ENCODE measurements at regions not wholly inside any gene's neighbourhood (a gene's known extent, or its start where the extent isn't known, plus 50 kb on each side); places are given as distances from the start of the nearest gene placed in this dataset.

DNA sequence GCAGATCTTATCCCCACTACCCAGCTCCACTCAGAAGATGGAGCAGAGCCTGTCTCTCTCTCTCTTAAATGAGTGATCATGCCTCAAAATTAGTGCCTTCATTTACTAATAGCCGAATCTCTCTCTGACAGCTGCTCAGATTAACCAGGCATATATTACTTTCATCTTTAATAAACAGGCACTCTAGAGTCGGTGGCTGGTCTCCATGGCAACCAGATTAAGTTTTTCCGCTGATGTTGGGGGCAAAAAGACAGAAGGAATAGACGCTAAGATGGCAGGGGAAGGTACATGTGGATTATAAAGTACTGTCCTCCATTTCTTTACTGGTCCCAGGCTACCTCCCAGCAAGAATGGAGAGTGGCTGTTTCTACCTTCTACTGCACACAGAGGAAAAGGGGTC lies 121.6 kb downstream of the QRSL1 start:
- no peaks in the 10 kb centered on the region for H3K36me3 Mint-ChIP-seq (ENCODE audit: low read depth)
- H3K27ac Mint-ChIP-seq = no peak overlapping the region
- ATAC-seq (no peak), DNase-seq (no peak)
- intact Hi-C loops (cut with micrococcal nuclease) = no loop called here
- CTCF ChIA-PET = no interaction called here
- H3K4me3 Mint-ChIP-seq = no peak overlapping the region
- H3K4me1 Mint-ChIP-seq (ENCODE audit: low read depth) = no peaks in the 10 kb centered on the region
- POLR2A ChIA-PET = no interaction called here
- TF ChIP-seq, protein P1, sequence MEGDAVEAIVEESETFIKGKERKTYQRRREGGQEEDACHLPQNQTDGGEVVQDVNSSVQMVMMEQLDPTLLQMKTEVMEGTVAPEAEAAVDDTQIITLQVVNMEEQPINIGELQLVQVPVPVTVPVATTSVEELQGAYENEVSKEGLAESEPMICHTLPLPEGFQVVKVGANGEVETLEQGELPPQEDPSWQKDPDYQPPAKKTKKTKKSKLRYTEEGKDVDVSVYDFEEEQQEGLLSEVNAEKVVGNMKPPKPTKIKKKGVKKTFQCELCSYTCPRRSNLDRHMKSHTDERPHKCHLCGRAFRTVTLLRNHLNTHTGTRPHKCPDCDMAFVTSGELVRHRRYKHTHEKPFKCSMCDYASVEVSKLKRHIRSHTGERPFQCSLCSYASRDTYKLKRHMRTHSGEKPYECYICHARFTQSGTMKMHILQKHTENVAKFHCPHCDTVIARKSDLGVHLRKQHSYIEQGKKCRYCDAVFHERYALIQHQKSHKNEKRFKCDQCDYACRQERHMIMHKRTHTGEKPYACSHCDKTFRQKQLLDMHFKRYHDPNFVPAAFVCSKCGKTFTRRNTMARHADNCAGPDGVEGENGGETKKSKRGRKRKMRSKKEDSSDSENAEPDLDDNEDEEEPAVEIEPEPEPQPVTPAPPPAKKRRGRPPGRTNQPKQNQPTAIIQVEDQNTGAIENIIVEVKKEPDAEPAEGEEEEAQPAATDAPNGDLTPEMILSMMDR (IDR thresholded peaks at IDR 0.05) = no peak
- H3K27me3 Mint-ChIP-seq = peaks cover 4% of the 10 kb centered on the region
- H3K9me3 Mint-ChIP-seq = no peaks in the 10 kb centered on the region

DNA sequence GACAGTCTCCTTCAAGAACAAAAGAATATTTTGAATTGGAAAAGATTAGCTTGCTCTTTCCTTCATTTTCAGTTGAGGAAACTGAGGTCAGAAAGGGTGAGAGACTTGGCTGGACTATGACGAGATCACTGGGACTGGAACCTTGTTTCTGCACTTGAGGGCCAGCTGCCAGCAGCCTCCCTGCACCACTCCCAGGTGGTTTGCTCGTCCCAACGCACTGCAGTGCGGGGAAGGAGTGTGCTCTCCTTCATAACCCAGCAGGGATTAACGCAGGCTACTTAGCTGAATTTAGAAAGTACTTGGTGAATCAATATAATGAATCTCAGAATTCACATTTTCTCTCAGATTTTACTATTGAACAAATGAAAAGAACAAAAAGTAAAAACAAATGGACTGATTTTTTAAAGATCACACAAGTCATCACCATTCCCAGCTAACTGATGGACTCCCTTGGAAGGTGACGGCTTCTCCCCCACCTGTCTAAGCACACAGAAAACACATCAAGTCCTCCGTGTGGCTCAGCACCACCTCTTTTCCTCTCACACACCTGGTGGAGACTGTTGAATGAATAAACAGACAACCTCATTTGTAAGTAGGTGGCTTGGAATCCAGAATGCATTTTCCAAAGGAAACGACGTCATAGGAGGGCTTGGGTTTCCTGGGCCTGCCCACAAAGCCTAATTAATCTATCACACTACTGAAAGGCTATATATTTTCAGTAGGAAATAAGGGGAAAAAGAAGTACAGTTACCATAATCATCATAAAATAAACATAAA lies 121.0 kb downstream of the QRSL1 start:
- Mint-ChIP-seq H3K27ac (no peak overlapping the region), H3K27me3 (peaks cover 5% of the 10 kb centered on the region), H3K4me3 (no peak overlapping the region), H3K36me3 (ENCODE audit: low read depth) (no peaks in the 10 kb centered on the region), H3K4me1 (ENCODE audit: low read depth) (no peaks in the 10 kb centered on the region), H3K9me3 (no peaks in the 10 kb centered on the region)
- TF ChIP-seq, protein P1 (IDR thresholded peaks at IDR 0.05) = no peak
- intact Hi-C loops (cut with micrococcal nuclease) = no loop called here
- DNase-seq = no peak
- ChIA-PET POLR2A (no interaction called here), CTCF (no interaction called here)
- ATAC-seq = no peak

DNA sequence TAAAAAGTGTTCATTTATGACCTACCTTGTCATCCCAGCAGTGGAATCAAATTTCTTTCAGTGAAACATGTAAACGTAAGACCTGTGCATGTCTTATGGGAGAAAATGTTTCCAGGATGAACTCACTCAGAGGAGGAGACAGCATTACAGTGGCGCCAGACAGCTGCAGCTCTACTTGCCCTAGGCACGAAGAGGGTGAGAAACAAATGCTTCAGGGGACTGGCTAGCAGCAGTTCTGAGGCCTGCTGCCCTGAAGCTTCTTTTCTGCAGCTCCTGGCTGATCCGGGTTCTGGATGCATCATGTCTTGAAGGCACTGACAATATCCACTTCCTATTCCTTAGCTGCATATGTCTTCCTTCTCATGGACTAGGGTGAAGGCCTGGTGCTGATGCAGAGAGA lies 120.2 kb downstream of the QRSL1 start:
- POLR2A ChIA-PET = no interaction called here
- Mint-ChIP-seq H3K4me3 (no peak overlapping the region), H3K9me3 (no peaks in the 10 kb centered on the region), H3K27me3 (peaks cover 6% of the 10 kb centered on the region), H3K36me3 (ENCODE audit: low read depth) (no peaks in the 10 kb centered on the region), H3K4me1 (ENCODE audit: low read depth) (no peaks in the 10 kb centered on the region), H3K27ac (no peak overlapping the region)
- ATAC-seq (no peak), DNase-seq (no peak)
- TF ChIP-seq, protein P1 (IDR thresholded peaks at IDR 0.05) = no peak
- intact Hi-C loops (cut with micrococcal nuclease) = no loop called here
- CTCF ChIA-PET = no interaction called here

DNA sequence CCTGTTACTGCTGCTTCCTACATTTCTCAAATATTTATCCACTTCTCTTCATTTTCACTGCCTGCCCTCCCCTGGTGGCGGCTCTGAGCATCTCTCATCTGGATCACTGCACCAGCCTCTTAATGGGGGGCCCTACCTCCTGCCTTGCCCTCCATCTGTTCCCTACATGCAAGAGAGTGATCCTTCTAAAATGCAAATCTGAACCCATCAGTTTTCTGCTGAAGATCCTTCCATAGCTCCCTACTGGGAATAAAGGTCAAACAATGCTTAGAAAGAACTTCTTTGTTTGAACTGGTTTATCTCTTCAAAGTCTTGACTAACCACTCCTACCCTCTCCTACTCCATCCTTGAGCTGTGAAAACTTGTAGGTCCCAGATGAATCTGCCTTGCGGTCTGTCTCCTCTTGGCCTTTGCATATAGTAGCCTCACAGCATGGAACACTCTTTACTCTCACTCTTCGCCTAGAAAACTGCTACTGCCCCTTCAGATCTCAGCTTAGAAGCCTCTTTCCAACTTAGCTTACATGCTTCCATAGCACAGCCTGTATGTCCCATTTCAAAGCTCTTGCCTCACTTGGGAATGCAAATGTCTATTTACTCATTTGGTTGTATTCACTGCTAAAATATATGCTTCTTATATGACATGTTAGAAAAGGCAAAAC lies 119.3 kb downstream of the QRSL1 start:
- TF ChIP-seq, protein P1 (IDR thresholded peaks at IDR 0.05) = no peak
- ATAC-seq (no peak), DNase-seq (no peak)
- no peak overlapping the region for H3K4me3 Mint-ChIP-seq
- ChIA-PET CTCF (no interaction called here), POLR2A (no interaction called here)
- H3K36me3 Mint-ChIP-seq (ENCODE audit: low read depth) = no peaks in the 10 kb centered on the region
- no peaks in the 10 kb centered on the region for H3K4me1 Mint-ChIP-seq (ENCODE audit: low read depth)
- H3K27me3 Mint-ChIP-seq = peaks cover 11% of the 10 kb centered on the region
- H3K9me3 Mint-ChIP-seq = no peaks in the 10 kb centered on the region
- intact Hi-C loops (cut with micrococcal nuclease) = no loop called here
- no peak overlapping the region for H3K27ac Mint-ChIP-seq

DNA sequence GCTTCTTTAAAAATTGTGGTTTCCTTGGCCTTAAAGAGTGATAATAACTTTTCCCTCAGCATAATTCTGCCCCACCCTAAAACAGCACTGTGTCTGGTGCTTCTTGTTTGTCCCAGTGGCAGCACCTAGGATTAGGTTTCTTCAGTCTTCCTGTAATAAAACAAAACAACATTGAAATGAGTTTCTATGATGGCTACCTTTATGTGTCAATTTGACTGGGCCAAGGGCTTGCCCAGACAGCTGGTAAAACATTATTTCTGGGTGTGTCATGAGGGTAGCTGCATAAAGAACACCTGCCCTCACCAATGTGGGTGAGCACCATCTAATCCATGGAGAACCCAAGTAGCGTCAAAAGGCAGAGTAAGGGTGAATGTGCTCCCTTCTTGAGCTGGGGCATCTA lies 117.8 kb downstream of the QRSL1 start:
- no peak overlapping the region for H3K4me3 Mint-ChIP-seq
- H3K27ac Mint-ChIP-seq = no peak overlapping the region
- H3K36me3 Mint-ChIP-seq (ENCODE audit: low read depth) = no peaks in the 10 kb centered on the region
- TF ChIP-seq, protein P1 (IDR thresholded peaks at IDR 0.05) = no peak
- DNase-seq = no peak
- H3K9me3 Mint-ChIP-seq = no peaks in the 10 kb centered on the region
- intact Hi-C loops (cut with micrococcal nuclease) = no loop called here
- peaks cover 11% of the 10 kb centered on the region for H3K27me3 Mint-ChIP-seq
- no peaks in the 10 kb centered on the region for H3K4me1 Mint-ChIP-seq (ENCODE audit: low read depth)
- ChIA-PET CTCF (interaction anchor here (1.0 kb wide), 1 partner anchor 17 kb away, joined by 3 read pairs; no protein-coding TSS in a partner anchor), POLR2A (no interaction called here)
- no peak for ATAC-seq
